HUES48 (cell line): ENCODE measurements at regions not wholly inside any gene's neighbourhood (a gene's known extent, or its start where the extent isn't known, plus 50 kb on each side); places are given as distances from the start of the nearest gene placed in this dataset.
"Not testable (repeated sequence)": the region's sequence is repeated elsewhere in the genome, so short reads cannot be mapped to it uniquely, and the experiment has no call there.

Experiments
- H3K27ac ChIP-seq: one replicate; pipeline ENCODE4 v1.7.0; 2013; ENCODE audit warnings: low read depth, low read length, inconsistent platforms
- H3K27me3 ChIP-seq: 2 replicates; pipeline ENCODE4 v1.6.1; 2013; ENCODE audit warnings: mild to moderate bottlenecking, low read length; ENCODE audit not compliant: control insufficient read depth, insufficient read depth
- H3K36me3 ChIP-seq: 2 replicates; pipeline ENCODE4 v1.6.1; 2013; ENCODE audit warnings: low read length; ENCODE audit not compliant: control insufficient read depth, insufficient read depth
- H3K4me1 ChIP-seq: 2 replicates; pipeline ENCODE4 v1.6.1; 2013; ENCODE audit warnings: mild to moderate bottlenecking, low read length; ENCODE audit not compliant: control insufficient read depth, insufficient read depth
- H3K4me3 ChIP-seq: 2 replicates; pipeline ENCODE4 v1.5.1; 2013; ENCODE audit warnings: mild to moderate bottlenecking, low read depth, low read length
- H3K9ac ChIP-seq: 2 replicates; pipeline ENCODE4 v1.6.1; 2013; ENCODE audit warnings: mild to moderate bottlenecking, low read depth, low read length, moderate library complexity
- H3K9me3 ChIP-seq: 2 replicates; pipeline ENCODE4 v1.6.1; 2013; ENCODE audit warnings: low read length; ENCODE audit not compliant: control insufficient read depth, insufficient read depth

DNA sequence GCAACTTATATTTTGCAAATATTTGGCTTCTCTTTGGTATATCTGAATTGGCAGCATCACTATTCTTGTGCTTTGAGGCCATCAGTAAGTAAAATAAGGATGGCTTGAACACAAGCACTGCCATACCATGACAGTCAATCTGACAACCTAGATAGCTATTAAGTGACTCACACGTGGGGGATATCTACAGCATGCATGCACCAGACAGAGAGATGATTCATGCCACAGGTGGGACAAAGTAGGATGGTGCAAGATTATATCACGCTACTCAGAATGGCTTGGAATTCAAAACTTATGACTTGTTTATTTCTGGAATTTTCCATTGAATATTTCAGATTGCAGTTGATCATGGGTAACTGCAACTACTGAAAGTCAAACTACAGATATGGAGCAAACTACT, 675.6 kb upstream of the MDGA2 start:
- Histone ChIP-seq H3K4me3 (no peak overlapping the region), H3K9ac (no peak overlapping the region), H3K36me3 (no peaks in the 10 kb centered on the region), H3K27ac (no peak overlapping the region), H3K27me3 (no peaks in the 10 kb centered on the region), H3K4me1 (no peaks in the 10 kb centered on the region), H3K9me3 (no peaks in the 10 kb centered on the region)

DNA sequence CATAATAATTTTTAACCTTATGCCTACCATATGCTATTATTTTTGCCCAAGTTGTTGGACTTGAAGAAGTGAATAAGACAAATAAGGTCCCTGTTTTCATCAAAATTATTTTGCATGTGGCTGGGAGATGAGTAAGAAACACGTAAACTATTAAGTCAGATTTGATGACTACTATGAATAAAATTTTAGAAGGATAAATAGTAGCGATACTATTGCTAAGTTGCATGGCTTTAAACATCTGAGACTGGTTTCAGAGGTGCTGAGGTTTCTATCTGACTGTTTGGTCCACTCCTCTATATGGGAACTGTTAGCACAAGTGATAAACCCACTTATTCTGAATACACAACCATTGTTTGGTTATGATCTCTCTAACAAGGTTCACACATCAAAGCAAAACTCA, 674.3 kb upstream of the MDGA2 start:
- Histone ChIP-seq H3K36me3 (no peaks in the 10 kb centered on the region), H3K9ac (no peak overlapping the region), H3K4me3 (no peak overlapping the region), H3K4me1 (no peaks in the 10 kb centered on the region), H3K27me3 (no peaks in the 10 kb centered on the region), H3K9me3 (no peaks in the 10 kb centered on the region), H3K27ac (no peak overlapping the region)

DNA sequence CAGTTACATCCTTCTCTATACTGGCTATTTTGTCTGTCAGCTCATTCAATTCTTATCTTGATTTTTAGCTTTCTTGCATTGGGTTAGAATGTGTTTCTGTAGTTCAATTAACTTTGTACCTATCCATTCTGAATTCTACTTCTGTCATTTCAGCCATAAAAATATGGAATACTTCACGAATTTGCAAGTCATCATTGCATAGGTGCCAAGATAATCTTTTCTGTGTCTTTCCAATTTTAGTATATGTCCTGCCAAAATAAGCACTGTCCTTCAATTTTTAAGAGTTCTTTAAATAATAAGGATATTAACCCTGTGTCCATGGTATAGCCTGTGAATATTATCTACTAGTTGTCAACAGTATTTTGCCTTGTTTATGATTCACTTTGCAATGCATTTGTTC, 665.7 kb upstream of the MDGA2 start:
- Histone ChIP-seq H3K9me3 (no peaks in the 10 kb centered on the region), H3K9ac (no peak overlapping the region), H3K4me1 (peaks cover 17% of the 10 kb centered on the region), H3K27ac (no peak overlapping the region), H3K27me3 (no peaks in the 10 kb centered on the region), H3K36me3 (no peaks in the 10 kb centered on the region), H3K4me3 (no peak overlapping the region)

DNA sequence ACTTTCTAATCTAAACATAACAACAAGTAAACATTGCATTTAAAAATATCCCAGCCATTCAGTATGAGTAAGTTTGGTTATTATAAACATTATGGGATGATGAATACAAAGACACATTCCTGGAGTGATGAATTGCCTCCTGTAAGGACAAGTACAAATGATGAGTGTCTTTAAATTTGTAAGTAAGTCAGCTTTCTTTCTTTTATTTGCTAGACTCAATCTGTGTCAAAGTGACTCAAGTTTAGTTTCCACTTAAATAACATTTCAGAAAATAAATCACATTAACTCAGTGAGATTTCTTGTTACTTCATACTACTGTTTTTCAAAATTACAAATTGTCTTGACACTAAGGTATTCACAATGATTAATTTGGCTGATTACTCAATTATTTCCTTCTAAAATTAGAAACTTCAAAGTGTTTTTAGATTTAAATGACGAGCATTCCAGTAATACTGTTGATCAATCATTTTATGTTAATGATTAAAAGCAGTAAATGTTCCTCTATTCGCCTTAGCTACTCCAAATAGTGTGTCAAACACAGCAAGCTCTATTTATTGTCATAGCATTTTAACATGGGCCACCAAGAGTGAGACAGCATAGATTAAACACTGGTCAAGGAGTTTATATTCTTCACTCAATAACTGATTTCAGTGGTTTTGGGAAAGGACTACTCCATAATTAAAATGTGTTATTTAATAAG, 658.0 kb upstream of the MDGA2 start:
- no peaks in the 10 kb centered on the region for H3K27me3 ChIP-seq
- H3K4me1 ChIP-seq: no peaks in the 10 kb centered on the region
- H3K4me3 ChIP-seq: no peak overlapping the region
- H3K27ac ChIP-seq: no peak overlapping the region
- H3K9ac ChIP-seq: no peak overlapping the region
- H3K9me3 ChIP-seq: no peaks in the 10 kb centered on the region
- H3K36me3 ChIP-seq: no peaks in the 10 kb centered on the region

DNA sequence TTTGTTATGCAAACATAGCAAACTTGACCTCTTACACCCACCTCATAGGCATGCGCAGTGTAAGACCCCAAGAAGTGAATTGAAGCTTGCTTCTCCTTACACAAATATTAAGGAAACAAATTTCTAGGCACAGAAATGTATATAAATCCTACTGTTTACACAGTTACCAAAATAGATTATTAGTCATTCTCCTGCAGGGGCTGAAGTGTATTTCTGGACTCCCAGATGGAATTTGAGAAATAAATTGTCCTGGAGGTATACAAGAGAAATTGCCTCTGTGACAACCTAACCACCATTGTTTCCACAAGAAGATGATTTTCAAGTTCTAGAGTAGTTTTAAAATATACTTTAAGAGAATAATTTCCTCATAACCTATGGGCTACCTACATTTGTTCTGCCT, 656.0 kb upstream of the MDGA2 start:
- Histone ChIP-seq H3K36me3 (no peaks in the 10 kb centered on the region), H3K4me3 (no peak overlapping the region), H3K27me3 (no peaks in the 10 kb centered on the region), H3K4me1 (no peaks in the 10 kb centered on the region), H3K27ac (no peak overlapping the region), H3K9me3 (no peaks in the 10 kb centered on the region), H3K9ac (no peak overlapping the region)

DNA sequence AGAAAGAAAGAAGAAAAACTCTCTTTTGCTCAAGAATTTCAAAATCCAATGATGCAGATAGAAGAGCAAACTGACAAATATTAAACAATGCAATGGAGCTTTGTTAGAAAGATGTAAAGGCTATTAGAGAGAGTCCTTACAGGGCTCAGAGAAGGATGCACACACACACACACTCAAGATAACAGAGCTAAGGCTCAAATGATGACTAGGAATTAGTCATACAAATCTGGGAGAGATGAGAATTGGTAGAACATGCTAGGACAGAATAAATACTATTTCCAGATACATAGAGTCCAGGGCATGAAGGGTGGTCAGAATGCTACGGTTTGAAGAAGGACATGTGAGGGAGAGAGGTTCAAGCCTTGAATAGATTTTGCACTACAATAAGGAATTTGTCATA, 650.1 kb upstream of the MDGA2 start:
- Histone ChIP-seq H3K9ac (no peak overlapping the region), H3K27ac (no peak overlapping the region), H3K36me3 (no peaks in the 10 kb centered on the region), H3K4me3 (no peak overlapping the region), H3K4me1 (no peaks in the 10 kb centered on the region), H3K9me3 (no peaks in the 10 kb centered on the region), H3K27me3 (no peaks in the 10 kb centered on the region)

DNA sequence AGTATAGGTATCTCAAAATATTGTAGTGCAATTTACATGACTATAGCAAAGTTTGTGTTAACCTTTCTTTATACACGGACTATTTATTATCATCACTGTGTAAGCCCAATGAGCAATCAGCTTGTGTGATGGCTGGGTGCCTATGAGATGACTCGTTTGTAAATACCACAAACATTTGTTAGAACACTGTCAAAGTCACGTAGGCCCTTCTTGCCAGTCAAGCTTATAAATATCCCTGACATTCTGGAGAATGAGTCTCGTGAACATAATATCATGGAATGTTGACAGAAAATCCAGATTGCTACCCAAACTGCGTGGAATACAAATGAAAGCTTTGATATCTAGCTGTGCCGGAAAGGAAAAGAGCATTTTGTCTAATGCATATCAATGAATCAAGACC, 648.3 kb upstream of the MDGA2 start:
- no peak overlapping the region for H3K4me3 ChIP-seq
- H3K4me1 ChIP-seq: no peaks in the 10 kb centered on the region

DNA sequence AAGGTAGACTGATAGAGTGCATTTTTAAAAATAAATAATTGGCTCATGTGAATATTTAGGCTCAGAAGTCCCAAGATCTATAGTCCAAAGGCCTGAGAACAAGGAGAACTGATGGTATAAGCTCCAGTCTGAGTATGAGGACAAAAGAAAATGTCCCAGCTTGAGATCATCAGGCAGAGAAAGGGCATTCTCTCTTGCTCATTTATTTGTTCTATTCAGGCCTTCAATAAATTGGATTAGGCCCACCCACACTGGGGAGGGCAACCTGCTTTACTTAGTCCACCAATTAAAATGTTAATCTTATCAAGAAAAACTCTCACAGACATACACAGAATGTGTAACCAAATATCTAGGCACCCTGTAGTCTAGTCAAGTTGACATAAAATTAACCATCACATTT, 644.4 kb upstream of the MDGA2 start:
- Histone ChIP-seq H3K9me3 (no peaks in the 10 kb centered on the region), H3K27me3 (no peaks in the 10 kb centered on the region), H3K36me3 (no peaks in the 10 kb centered on the region), H3K9ac (no peak overlapping the region), H3K4me1 (no peaks in the 10 kb centered on the region), H3K4me3 (no peak overlapping the region), H3K27ac (no peak overlapping the region)

More for the DNA sequence above, 648.3 kb upstream of the MDGA2 start:
- no peaks in the 10 kb centered on the region for H3K36me3 ChIP-seq
- H3K27me3 ChIP-seq: no peaks in the 10 kb centered on the region
- H3K9me3 ChIP-seq: no peaks in the 10 kb centered on the region
- H3K27ac ChIP-seq: no peak overlapping the region
- H3K9ac ChIP-seq: no peak overlapping the region

DNA sequence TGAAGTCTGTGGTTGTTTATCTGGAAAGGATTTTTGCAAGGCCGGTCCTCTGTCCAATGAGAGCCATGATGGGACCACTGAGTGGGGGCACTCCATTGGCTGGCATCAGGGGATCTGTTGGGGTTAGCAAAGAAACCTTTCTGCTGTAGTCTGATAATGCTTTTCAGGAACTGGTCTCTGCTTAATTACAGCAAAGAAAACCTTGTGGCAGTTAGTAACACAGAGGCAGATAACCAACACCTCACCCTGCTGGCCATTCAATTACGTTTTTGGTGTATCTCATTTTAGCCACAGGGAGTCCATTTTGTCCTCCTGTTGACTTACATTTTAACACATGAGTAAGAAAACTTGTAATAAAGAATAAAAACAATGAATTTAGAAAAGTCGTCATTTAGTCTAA, 629.3 kb upstream of the MDGA2 start:
- Histone ChIP-seq H3K27me3 (no peaks in the 10 kb centered on the region), H3K4me1 (no peaks in the 10 kb centered on the region), H3K9me3 (no peaks in the 10 kb centered on the region), H3K4me3 (no peak overlapping the region), H3K36me3 (no peaks in the 10 kb centered on the region), H3K9ac (no peak overlapping the region), H3K27ac (no peak overlapping the region)

DNA sequence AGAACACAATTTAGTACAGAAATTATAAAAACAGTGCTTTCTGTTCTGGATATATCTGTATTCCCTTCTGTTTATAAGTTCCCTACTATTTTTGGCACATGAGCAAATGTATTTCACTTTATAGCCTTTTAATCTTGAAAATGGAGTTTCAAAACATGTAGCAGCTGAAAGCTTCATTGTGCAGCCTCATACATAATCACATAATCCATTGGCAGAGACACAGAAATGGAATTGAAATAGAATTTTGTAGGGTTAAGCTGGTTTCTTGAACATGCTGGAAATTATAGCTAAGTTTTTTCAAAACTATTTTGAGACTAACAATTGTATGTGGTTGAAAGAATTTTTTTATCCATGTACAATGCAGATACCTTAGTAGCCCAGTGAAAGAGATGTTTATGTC, 614.3 kb upstream of the MDGA2 start:
- Histone ChIP-seq H3K9ac (no peak overlapping the region), H3K4me1 (no peaks in the 10 kb centered on the region), H3K9me3 (peaks cover 10% of the 10 kb centered on the region; the same call in 1 of the 2 replicates), H3K27me3 (no peaks in the 10 kb centered on the region), H3K4me3 (no peak overlapping the region), H3K36me3 (no peaks in the 10 kb centered on the region), H3K27ac (no peak overlapping the region)

DNA sequence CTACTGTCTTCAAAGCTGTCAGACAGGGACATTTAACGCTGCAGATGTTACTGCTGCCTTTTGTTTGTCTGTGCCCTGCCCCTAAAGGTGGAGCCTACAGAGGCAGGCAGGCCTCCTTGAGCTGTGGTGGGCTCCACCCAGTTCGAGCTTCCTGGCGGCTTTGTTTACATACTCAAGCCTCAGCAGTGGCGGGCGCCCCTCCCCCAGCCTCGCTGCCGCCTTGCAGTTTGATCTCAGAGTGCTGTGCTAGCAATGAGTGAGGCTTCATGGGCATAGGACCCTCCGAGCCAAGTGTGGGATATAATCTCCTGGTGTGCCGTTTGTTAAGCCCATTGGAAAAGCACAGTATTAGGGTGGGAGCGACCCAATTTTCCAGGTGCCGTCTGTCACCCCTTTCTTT, 609.8 kb upstream of the MDGA2 start:
- H3K27me3 ChIP-seq, H3K27ac ChIP-seq, H3K4me3 ChIP-seq, H3K4me1 ChIP-seq, H3K36me3 ChIP-seq, H3K9me3 ChIP-seq, H3K9ac ChIP-seq: not testable (repeated sequence)

DNA sequence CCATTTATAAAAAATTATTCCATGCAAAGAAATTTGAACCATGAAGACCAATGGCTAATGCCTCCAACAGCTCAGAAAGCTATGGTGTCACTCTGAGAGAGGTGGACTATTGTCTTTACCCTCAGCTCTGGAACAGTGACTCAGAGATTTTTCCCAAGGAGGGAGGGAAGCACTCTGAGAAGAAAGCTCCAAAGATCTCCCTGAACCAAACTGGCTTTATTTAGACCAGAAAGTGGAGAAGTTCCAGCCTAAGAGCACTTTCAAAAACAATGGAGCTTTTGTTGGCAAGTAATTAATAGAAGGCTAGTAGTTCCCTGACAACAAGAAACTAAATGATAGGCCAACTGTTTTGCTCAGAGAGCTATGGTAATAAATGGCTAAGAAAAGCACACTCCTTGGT, 599.9 kb upstream of the MDGA2 start:
- Histone ChIP-seq H3K9ac (no peak overlapping the region), H3K9me3 (no peaks in the 10 kb centered on the region)

More for the DNA sequence above, 599.9 kb upstream of the MDGA2 start:
- Histone ChIP-seq H3K4me3 (no peak overlapping the region), H3K36me3 (no peaks in the 10 kb centered on the region), H3K27ac (no peak overlapping the region), H3K27me3 (no peaks in the 10 kb centered on the region), H3K4me1 (peaks cover 13% of the 10 kb centered on the region)
